Stimulated activated CD4-positive, alpha-beta T cell treated with anti-CD3 and anti-CD28 coated beads, Interleukin-1b, Interleukin-23, amount 100 ng/mL, for 48 hours (primary cell): ENCODE measurements at regions not wholly inside any gene's neighbourhood (a gene's known extent, or its start where the extent isn't known, plus 50 kb on each side); places are given as distances from the start of the nearest gene placed in this dataset.

Experiments used
- DNase-seq: peaks from one replicate; pipeline ENCODE4 v3.0.0-alpha.2; 2020

DNA sequence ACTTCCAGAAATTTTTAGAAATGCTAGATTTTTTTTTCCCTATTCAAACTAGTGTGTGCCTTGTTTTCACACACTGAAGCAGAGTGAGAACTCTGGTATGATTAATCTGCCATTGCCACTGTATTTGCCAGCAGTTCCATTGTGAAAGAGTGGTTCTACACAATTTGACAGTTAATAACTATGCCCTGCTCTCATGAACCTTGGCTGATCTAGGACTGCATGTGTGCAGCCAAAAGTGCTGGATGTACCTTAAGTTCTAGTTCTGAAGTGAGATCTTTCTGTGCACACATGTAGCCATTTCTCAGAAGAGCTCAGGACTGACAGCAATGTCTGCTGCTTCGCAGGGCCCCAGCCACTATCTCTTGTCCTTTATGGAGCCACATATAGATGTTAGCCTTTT lies 328.2 kb upstream of the SPRY2 start:
- DNase-seq: no peak

DNA sequence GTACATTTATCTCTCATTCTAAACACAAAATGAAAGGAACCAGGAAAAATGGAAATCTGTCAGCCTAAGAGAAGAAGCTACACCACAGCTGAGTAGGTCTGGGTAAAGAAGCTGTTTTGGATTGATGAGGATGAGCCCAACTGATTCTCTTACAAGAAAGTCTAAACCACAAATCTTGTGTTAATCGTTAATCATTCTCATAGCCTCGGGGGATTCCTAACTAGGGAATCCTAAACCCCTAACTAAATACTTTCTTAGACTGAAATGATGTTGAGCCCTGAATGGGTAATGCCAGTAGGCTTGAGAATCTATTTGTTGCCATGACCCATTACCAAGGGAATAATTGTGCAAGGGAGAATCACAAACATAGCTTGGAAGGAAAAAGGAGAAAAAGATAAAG lies 327.5 kb upstream of the SPRY2 start:
- no peak for DNase-seq

DNA sequence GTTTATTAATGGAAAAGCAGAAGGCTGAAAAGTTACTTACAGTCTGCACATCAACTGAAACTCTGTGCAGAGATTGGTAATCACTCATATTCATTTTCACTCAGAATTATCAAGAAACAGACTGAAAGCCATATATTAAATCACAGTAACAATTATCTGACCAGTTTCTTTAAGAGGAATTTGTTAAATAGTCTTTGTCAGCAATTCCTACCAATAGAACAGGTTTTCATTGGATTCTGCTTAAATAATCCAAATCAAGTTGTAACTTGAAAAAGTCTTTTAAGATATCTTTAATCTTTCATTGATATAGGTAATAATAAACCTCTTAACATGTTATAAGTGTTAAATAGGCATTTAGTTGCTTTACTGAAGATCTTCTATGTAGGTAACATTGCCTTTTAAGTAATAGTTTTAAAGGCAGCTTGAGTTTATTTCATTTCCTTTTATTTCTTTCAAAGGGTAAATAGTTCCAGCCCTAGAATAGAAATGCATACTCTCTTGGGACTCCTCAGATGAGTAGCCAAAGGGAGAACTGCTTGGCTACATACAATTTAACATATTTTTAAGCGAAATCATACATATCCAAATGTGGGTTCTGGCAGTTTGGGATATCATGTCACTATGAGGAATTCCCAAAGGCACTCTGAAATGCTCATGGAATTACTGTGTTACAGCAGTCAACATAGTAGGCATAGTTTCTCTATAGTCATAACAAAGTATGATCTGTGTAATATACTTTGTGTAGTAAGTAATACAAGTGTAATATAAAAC lies 326.0 kb upstream of the SPRY2 start:
- no peak for DNase-seq

DNA sequence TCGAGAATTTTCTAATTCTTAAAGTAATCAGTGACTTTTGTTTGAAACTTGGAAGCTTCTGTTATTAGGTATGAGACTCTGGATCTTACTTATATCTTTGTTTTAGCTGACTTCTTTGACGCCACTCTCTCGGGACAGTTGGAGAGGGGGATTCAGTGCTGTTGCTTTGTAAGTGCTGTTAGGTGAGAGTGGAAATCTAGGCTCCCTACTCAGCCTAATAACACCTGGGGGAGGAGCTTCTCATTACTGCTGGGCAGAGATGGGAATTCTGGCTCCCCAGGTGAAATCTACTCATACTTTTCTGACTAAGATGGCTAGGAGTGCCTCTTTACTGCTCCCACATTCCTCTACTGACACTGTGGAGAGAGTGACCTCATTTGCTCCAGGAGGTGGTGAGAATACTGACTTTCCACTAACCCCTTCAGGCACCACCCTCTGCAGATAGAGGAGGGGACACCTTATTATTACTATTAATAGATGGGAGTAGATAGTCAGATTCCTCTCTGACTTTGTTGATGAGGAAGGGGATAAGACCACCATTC lies 324.9 kb upstream of the SPRY2 start:
- DNase-seq: no peak

DNA sequence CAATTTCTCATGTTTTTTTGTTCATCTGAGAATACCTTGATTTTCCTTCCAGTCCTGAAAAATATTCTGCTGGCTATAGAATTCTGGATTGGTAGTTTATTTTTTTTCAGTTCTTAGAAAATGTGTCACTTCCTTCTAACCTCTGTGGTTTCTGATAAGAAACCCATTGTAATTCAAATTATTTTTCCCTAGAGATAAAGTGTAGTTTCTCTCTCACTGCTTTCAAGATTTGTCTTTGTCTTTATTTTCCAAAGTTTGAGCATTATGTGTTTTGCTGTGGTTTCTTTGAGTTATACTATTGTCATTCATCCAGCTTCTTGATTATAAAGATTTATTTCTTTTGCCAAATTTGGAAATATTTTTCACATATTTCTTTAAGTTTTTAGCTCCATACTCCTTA lies 324.0 kb upstream of the SPRY2 start:
- DNase-seq: no peak

DNA sequence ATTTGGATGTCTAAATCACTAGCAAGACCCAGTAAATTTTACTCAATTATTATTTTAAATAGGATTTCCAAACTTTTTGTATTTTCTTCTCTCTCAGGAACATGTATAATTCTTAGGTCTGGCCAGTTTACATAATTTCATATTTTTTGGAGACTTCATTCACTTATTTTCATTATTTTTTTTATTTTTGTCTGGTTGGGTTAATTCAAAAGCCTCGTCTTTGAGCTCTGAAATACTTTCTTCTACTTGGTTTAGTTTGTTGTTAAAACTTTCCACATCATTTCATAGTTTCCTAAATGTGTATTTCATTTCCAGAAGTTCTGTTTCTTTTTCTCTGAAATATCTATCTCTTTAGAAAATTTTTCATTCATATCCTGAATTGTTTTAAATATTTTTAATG lies 322.9 kb upstream of the SPRY2 start:
- DNase-seq: no peak

DNA sequence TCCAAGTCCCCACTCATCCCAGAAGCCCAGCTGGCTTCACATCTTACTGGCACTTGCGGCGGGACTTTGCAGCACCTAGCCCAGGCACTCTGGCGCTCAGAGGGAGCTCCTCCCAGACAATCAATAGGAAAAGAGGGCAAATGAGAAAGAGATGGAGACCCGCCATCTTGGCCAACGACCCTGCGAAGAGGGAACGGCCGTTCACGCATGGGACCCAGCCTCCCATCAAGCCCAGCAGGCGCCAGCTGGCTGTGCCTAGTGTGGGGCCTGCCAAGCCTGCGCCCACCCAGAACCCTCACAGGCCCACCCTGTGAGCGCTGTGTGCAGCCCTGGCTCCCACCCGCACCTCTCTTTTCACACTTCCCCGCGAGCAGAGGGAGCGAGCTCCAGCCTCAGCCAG lies 317.8 kb upstream of the SPRY2 start:
- DNase-seq: no peak

DNA sequence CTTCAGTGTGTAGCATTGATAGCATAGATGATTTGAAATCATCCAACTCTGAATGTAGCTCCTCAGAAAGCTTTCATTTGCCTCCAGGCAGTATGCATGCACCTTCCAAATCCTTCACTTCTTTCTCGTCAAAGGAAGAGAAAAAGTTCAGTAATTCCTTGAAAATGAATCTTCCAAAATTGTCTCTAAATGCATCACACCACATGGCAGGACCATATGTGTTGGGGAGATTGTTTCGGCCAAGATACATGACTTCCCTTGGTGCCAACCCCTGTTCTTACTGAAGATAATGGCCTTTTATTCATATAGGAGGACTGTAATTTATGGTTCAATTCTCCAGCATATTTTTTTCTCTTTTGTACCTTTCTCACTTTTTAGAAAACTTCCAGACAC lies 315.6 kb upstream of the SPRY2 start:
- no peak for DNase-seq

DNA sequence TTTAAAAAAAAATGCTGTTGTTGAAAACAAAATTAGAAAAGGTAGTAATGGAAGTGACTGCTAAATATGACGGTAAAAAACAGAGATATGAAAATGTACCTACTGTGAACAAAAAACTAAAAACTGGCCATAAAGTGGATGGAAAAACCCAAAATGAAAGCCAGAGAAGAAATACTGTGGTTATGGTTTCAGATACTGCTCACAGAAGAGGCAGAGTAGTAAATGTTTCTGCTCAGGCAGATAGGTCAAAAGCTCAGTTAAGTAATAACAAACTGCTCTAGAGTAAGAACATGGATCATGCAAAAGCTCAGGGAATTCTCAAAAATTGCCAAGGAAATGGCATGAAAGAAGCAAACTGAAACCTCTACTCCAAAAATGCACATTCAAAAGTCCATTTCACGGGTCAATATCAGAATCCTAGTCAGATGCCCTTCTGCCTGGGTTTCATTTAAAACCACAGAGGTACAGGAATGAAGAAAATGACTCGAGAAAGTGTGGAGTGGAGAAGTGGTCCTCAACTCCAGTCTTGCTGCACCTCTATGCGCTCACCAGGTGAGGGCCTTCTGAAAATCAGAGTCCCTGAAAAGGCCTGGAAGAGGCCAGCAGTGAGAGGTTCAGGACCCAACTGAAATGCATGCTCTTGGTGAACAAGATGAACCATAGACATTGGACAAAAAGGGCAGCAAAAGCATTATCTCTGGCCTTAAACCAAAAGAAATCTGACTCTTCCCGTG lies 315.0 kb upstream of the SPRY2 start:
- DNase-seq: no peak

DNA sequence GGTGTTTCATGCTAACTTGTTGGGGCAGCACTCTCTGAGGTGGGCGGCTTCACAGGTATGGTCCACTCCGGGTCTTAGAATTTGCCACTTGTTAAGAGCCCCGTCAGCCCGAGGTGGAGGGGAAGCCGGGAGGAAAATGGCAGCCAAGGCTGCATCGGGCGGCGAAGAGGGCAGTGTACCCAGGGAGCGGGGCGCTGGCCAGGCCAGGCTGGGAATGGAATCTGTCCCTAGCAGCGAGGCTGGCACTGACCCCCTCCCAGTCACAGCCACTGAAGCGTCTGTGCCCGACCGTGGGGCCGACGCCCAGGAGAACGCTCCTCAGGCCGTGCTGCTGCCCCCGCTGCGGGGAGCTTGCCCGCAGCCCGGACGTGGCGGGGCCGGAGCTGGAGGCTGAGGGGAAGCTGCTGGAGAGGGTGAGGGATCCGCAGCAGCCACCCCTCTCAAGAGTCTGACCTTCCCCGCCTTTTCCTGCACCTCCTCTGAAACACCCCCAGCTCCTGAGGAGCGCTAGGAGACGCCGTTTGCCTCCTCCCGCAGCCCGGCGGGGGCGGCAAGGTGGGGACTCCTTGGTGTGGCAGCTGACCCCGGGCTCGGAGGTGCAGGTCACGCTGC lies 313.8 kb upstream of the SPRY2 start:
- no peak for DNase-seq

DNA sequence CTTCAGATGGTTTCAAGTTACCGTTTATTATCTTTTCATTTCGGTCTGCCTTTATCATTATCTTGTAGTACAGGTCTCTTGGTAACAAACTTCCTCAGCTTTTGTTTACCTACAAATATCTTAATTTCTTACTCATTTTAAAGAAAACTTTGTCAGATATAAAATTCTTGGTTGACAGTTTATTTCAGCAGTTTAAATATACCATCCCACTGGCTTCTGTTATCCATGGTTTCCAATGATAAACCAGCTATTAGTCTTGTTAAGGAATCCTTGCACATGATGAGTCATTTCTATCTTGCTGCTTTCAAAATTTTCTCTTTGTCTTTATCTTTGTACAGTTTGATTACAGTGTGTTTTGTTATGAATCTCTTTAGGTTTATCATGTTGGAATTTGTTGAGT lies 308.3 kb upstream of the SPRY2 start:
- no peak for DNase-seq

DNA sequence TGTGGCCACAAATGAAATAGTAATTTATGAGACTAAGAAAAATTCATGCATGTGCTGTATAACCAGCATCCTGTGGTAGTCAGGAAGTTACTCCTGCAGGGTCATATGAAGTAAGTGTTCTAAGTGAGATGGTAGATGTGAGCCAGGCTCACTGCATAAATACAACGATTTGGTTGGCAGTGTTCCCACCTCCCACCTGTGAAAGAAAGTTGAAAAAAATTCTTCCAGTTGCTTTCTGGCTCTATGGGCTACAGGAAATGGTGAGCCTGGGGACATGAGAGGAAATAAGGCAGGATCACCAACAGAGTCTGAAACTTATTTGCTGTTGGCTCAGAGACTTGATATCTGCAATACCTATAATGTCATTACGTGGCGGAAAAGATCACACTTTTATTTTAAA lies 301.7 kb upstream of the SPRY2 start:
- no peak for DNase-seq

DNA sequence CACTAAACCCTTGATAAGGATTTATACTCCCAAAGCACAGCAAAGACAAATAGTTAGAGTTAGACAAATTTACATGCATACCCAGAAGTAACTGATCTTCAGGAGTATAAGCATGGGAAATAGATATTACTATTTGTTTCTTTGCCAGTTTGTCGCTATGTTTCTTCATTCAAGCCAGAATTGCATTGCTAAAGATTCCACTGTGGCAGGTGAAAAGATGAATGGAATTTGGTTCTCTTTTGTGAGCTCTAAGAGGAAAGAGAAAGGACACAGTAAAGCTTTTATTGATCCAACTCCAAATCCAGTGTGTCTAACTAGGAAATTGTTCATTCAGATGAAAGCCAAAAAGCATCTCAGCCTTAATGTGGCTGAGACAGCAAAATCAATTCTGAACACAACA lies 292.3 kb upstream of the SPRY2 start:
- no peak for DNase-seq

DNA sequence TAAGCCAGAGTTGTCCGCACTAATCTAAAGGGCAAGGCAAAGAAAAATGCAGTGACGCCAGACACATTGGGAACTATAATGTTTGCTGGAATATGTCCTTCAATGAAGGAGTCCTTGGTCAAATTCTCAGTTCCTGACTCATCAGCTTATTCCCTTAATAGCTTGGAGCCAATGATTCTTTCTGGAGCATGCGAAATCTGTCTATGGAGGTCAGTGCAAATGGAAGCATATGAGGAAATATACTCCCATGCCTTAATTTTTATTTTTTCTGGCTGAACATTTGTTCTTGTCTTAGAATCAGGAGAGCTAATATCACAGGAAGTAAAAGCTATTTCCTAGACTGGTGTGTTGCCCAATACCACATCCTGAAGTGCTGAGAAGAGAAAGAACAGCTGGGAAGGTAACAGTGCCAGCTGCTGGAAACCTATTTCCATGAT lies 289.8 kb upstream of the SPRY2 start:
- no peak for DNase-seq

DNA sequence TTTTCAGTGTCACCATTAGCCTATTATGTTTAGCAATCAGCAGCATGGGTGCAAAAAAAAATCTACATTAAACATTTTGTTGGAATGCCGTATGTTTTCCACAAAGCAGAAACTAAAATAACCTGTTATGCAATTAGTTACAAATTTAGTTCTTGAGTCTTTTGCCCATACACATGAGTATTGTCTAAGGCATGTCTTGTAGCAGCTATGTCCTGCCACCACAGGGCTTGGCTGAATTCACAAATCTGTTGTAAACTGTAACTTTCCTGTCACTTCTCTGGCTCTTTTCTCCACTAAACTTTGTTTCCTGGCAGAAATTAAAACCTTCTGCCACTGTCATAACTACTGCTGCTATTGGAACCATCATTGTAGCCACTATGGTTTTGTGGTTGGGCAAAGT lies 277.9 kb upstream of the SPRY2 start:
- no peak for DNase-seq

DNA sequence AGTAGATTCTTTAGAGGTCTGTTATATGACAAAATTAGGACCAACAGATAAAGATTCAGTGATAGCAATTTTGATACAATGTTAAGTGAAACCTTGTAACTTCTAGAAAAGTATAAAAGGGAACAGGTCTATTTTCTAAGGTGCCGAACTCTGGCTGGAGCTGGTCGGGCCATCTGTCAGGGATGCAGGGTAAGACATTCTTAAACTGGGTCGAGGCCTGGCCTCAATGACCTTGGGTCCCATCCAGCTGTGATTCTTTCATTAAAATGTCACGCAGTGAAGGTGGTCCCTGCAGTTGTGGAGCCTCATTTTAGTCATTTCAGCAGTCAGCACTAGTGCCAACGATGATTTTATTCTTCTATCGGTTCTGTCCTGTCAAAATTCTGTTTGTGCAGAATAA lies 271.9 kb upstream of the SPRY2 start:
- DNase-seq: no peak

DNA sequence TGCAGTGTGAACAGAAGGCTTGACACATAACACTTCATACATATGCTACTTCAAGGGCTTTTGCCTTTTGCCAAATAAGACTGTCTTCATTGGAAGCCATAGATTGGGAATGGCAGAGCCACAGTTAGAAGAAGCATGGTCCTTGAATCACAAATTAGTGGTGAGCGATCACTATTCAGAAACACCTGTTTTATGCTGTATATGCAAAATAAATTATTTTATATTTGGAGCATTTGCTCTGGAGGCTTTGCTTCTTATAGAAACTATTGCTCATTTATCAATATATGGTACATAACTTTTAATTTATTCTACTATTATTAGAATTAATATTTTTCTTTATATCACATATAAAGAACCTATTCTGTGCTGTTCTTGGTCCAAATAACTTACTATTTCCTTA lies 270.4 kb upstream of the SPRY2 start:
- no peak for DNase-seq

DNA sequence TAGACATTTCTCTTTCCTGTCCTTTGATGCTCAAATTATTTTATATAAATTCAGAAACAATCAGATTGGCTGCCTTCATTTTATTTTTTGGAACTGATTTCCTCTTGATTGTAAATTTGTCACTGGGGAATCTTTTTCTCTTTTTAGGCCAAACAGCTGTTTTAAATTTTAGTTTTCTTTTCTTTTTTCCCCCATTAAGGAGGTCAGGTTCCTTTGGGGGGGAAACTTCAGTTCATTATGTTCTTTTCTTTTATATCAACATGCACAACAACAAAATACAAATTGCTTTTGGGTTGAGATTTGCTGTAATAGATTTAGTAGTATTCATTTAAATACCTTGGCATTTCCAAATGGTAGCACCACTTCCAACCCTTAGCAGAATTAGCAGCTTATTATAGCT lies 264.8 kb upstream of the SPRY2 start:
- no peak for DNase-seq

DNA sequence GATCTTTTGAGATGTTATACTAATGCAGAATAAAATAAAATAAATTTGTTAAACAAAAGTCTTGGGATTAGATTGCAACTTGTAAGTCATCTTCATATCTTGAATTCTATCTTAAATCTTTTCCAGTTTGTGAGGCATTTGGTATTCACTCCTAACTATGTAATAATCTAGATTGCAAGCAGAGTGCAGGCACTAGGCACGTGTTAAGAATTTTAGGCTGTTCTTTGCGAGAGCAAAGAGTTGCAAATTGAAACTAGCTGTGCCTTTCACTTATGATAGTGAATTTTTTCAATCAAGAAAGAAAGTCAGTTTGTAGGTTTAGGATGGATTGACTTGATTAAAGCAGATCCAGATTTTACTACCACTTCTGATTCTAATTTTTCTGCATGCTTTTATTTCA lies 264.1 kb upstream of the SPRY2 start:
- no peak for DNase-seq

DNA sequence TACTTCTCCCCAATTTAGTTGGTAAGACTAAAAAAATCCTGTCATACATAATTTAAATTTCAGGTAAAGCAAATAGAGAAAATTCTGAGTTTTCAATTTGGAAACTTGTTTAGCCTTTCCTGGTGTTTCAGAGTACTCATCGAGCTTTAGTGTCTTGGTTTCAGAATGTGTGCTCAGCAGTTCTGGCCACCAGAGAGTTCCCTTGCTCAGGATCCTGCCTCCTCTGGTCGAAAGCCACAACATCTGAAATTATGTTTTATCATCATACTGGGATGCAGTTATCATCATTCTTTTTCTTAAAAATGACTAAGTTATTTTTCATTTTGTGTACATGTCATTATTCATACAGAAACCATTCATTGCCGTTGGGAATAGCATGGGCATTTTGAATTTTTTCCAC lies 263.2 kb upstream of the SPRY2 start:
- DNase-seq: no peak

DNA sequence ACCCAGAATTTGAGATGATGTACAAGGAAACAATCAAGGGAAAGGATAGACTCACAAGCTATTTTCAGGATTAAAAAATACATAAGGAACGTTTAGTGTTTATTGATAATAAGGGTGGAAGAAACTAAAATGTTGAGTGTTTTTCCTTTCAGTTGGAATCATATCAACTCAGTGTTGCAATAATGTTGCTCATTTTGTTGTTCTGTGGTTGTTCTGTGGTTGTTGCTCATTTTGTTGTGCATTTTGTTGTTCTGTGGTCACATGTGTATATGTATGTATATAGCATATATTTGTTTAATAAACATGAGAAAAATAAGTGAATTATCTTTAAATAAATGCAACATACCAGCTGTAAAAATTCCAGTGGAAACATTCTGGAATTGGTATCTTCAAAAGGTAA lies 262.4 kb upstream of the SPRY2 start:
- DNase-seq: no peak

DNA sequence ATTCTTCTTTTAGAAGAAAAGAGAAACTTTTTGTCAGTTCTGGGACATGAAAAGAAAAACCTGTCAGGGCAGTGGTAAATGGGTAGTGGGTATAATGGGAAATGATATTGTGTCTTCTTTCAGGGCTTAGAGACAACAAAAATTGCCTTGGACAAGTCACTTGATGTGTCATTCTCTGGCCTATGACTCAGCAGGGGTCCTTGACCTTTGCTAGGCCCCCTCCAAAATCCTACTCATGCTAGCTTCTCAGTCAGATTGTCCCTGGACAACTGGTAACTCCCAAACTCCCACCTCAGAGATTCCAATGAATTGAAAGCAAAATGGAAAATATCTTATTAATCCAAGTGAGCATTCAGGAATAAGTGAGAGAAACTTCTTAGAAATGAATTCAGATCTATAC lies 258.8 kb upstream of the SPRY2 start:
- no peak for DNase-seq

DNA sequence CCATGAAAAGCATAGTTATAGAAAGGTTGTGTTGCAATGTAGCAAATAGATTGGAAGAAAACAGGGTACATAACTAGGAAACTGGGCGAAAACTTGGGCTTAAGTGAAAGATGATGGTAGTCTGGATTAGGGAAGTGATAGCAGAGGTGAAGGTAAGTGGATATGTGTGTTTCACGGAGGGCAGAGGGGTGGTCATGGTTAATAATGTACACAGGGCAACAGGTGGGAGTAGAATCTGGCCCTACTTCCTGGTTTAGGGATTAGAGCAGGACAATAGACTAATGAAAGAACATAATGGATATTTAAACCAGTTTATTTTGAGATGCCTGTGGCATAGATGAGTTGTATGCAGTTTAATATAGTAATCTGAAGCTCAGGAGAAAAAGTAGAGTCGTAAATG lies 257.3 kb upstream of the SPRY2 start:
- no peak for DNase-seq
